GM12878 (cell line): ENCODE measurements at regions not wholly inside any gene's neighbourhood (a gene's known extent, or its start where the extent isn't known, plus 50 kb on each side); places are given as distances from the start of the nearest gene placed in this dataset.

ENCODE experiments used
- ATAC-seq: fragments of 200-7000 bp; cut with Tn5 transposase; 3 replicates; pipeline ENCODE4 v1.9.1; 2020; ENCODE audit warnings: mild to moderate bottlenecking, moderate library complexity
- BruUV-seq: library from RNA; stranded (reverse); fragments of 400-500 nt; replicated peaks from 2 replicates; lab custom pipeline; 2021; lab: Mats Ljungman, UMichigan
- CTCF ChIA-PET: fragments of 300-600 bp; sonication (Branson Sonifier 250); formaldehyde crosslinking; extraction: SDS; loops from one replicate; lab custom pipeline; 2021; ENCODE audit warnings: inconsistent platforms; lab: Yijun Ruan, JAX
- POLR2A ChIA-PET: fragments of 350-600 bp; formaldehyde crosslinking; extraction: SDS; loops from one replicate; lab custom pipeline; 2021; ENCODE audit warnings: inconsistent platforms; lab: Charles Lee
- RAD21 ChIA-PET: fragments of 300-600 bp; sonication (Branson Sonifier 250); formaldehyde crosslinking; loops from one replicate; lab custom pipeline; 2023; ENCODE audit warnings: antibody characterized with exemption; ENCODE audit not compliant: unreplicated experiment; lab: Charles Lee
- SMC1A ChIA-PET: fragments of 300-600 bp; sonication (Branson Sonifier 250); formaldehyde crosslinking; loops from one replicate; lab custom pipeline; 2023; ENCODE audit not compliant: unreplicated experiment, uncharacterized antibody; lab: Charles Lee
- DNase-seq: peaks from one replicate; pipeline ENCODE4 v3.0.0-alpha.2; 2011; ENCODE audit warnings: low read depth, low spot score
- FAIRE-seq: peaks from 3 replicates; lab custom pipeline; 2011; peaks lifted over from hg19 to GRCh38; lab: Jason Lieb, UNC
- H2AFZ ChIP-seq: 2 replicates; pipeline ENCODE4 v1.6.0; 2011; ENCODE audit warnings: low read depth, low read length, control low read depth; ENCODE audit not compliant: control insufficient read depth
- H3K27ac ChIP-seq: 2 replicates; pipeline ENCODE4 v1.5.1; 2011; ENCODE audit warnings: control low read depth; ENCODE audit not compliant: control insufficient read depth, insufficient read depth
- H3K27me3 ChIP-seq, 2 experiments: replicated peaks in 1 of 2; 2 replicates each; pipeline versions ENCODE4 v1.6.0 to v1.6.1; 2011; ENCODE audit warnings: low read length in 1 of 2; ENCODE audit not compliant: control insufficient read depth in 2 of 2, insufficient read depth in 2 of 2
- H3K36me3 ChIP-seq, 2 experiments: 2 replicates each; pipeline ENCODE4 v1.5.1; 2011; ENCODE audit warnings: low read length in 1 of 2; ENCODE audit not compliant: control insufficient read depth in 2 of 2, insufficient read depth in 2 of 2
- H3K4me1 ChIP-seq: 2 replicates; pipeline ENCODE4 v1.6.1; 2011; ENCODE audit warnings: mild to moderate bottlenecking, low read length, moderate library complexity, mixed read lengths; ENCODE audit not compliant: control insufficient read depth, insufficient read depth
- H3K4me2 ChIP-seq: 2 replicates; pipeline ENCODE4 v1.6.0; 2011; ENCODE audit warnings: control low read depth; ENCODE audit not compliant: control insufficient read depth, insufficient read depth
- H3K4me3 ChIP-seq: fragments of 200-600 bp; sonication (generic); 2 replicates; pipeline ENCODE4 v1.5.1; 2016
- H3K79me2 ChIP-seq: 2 replicates; pipeline ENCODE4 v1.6.0; 2011; ENCODE audit warnings: low read length; ENCODE audit not compliant: control insufficient read depth, insufficient read depth
- H3K9ac ChIP-seq: 2 replicates; pipeline ENCODE4 v1.8.0; 2011; ENCODE audit warnings: low read length, control low read depth, mixed read lengths; ENCODE audit not compliant: control insufficient read depth, insufficient read depth
- H3K9me3 ChIP-seq: replicated peaks from 3 replicates; pipeline ENCODE4 v1.5.1; 2011; ENCODE audit warnings: mild to moderate bottlenecking, low read length; ENCODE audit not compliant: control insufficient read depth, insufficient read depth
- H4K20me1 ChIP-seq: 2 replicates; pipeline ENCODE4 v1.6.0; 2011; ENCODE audit not compliant: control insufficient read depth, insufficient read depth
- BRCA1 ChIP-seq: IDR thresholded peaks from 2 replicates; pipeline ENCODE4 v1.6.1; 2011; ENCODE audit warnings: low read depth, low read length, improper control_type of control experiment
- CEBPB ChIP-seq, 2 experiments: fragments of 150-350 bp in 1 of 2; IDR thresholded peaks; 2 replicates each; pipeline ENCODE4 v1.6.1; 2012 to 2014; ENCODE audit warnings: low read depth in 2 of 2, low read length in 2 of 2, borderline replicate concordance in 1 of 2, inconsistent platforms in 1 of 2
- IRF3 ChIP-seq: fragments of 450-650 bp; IDR thresholded peaks from 2 replicates; pipeline ENCODE4 v1.6.1; 2014; ENCODE audit warnings: mild to moderate bottlenecking
- MEF2A ChIP-seq: IDR thresholded peaks from 2 replicates; pipeline ENCODE4 v1.6.1; 2011; ENCODE audit warnings: low read depth, mild to moderate bottlenecking, low read length, moderate library complexity; ENCODE audit not compliant: insufficient read depth
- NFIC ChIP-seq: IDR thresholded peaks from 2 replicates; pipeline ENCODE4 v1.6.1; 2012; ENCODE audit warnings: low read depth, mild to moderate bottlenecking, inconsistent platforms, low read length, moderate library complexity
- NR2F1 ChIP-seq: fragments of 450-650 bp; conservative IDR thresholded peaks from 2 replicates; pipeline ENCODE4 v1.6.1; 2017; ENCODE audit warnings: mild to moderate bottlenecking
- POU2F2 ChIP-seq: IDR thresholded peaks from 3 replicates; pipeline ENCODE4 v1.6.1; 2011; ENCODE audit warnings: low read depth, mild to moderate bottlenecking, low read length, borderline replicate concordance
- SP1 ChIP-seq: IDR thresholded peaks from one replicate; pipeline ENCODE4 v1.6.1; 2011; ENCODE audit warnings: low read depth, low read length
- SUPT20H ChIP-seq: IDR thresholded peaks from 2 replicates; pipeline ENCODE4 v1.6.1; 2011; ENCODE audit warnings: low read depth, mild to moderate bottlenecking, low read length, moderate library complexity, borderline replicate concordance; ENCODE audit not compliant: control insufficient read depth
- WGBS: methylation state at CpG from one replicate; pipeline ENCODE4 v1.1.6; 2016; ENCODE audit warnings: low lambda C conversion rate; ENCODE audit not compliant: insufficient replicate concordance, insufficient coverage; ENCODE audit errors: missing lambda C conversion rate; 5-methylcytosine and 5-hydroxymethylcytosine counted together
- in situ Hi-C: fragments of 300-500 bp; cut with MboI; formaldehyde crosslinking; loops from 9 replicates; pipeline ENCODE4 v1.14.3; 2018; ENCODE audit warnings: mixed read lengths
- intact Hi-C: fragments of 100-400 bp; cut with micrococcal nuclease; formaldehyde crosslinking; loops from one replicate; pipeline ENCODE4 v1.14.2; 2022; ENCODE audit not compliant: unreplicated experiment

GRCh38 chr5:6029811-6030271 lies 348.5 kb downstream of the MED10 start (continued):
- TF ChIP-seq IRF3 = no peak
- no peak for TF ChIP-seq CEBPB (IDR thresholded peaks at IDR 0.05; ENCODE audit: borderline replicate concordance in 1 of 2, low read depth in 2 of 2, low read length in 2 of 2)
- no peak for TF ChIP-seq BRCA1
- no peak for TF ChIP-seq MEF2A

- Histone ChIP-seq H3K9me3 (no peaks in the 10 kb centered on the region; the same call in 2 of the 3 replicates), H2AFZ (no peak overlapping the region), H3K79me2 (no peaks in the 10 kb centered on the region), H3K4me1 (no peaks in the 10 kb centered on the region), H3K36me3 (no peaks in the 10 kb centered on the region), H3K9ac (no peak overlapping the region), H3K4me2 (no peak overlapping the region), H4K20me1 (no peaks in the 10 kb centered on the region), H3K27ac (no peak overlapping the region), H3K4me3 (no peak overlapping the region), H3K27me3 (no peaks in the 10 kb centered on the region)
- no peak for ATAC-seq
- no peak for FAIRE-seq
- ChIA-PET POLR2A (interaction anchor here (0.6 to 0.9 kb wide), 2 partner anchors 8 to 17 kb away, joined by 3 to 5 read pairs; no protein-coding TSS in a partner anchor), RAD21 (no interaction called here), SMC1A (interaction anchor here (1.4 kb wide), 1 partner anchor 7 kb away, joined by 3 read pairs; no protein-coding TSS in a partner anchor), CTCF (interaction anchor here (0.7 kb wide), 1 partner anchor 88 kb away, joined by 3 read pairs; no protein-coding TSS in a partner anchor)
- intact Hi-C loops (no loop called here), in situ Hi-C loops (no loop called here)
- BruUV-seq = no TSS peak
- WGBS = 58% methylated on average over 5 of the region's 5 CpGs
- no peak for DNase-seq
- TF ChIP-seq SP1 (no peak), POU2F2 (no peak), NR2F1 (no peak), NFIC (no peak), SUPT20H (no peak)
These were observed 351.5 kb downstream of the MED10 start for GRCh38 chr5:6026766-6027406.
